OCI-LY3 (cell line): ENCODE measurements at regions not wholly inside any gene's neighbourhood (a gene's known extent, or its start where the extent isn't known, plus 50 kb on each side); places are given as distances from the start of the nearest gene placed in this dataset.

Source experiments
- H2AFZ ChIP-seq: fragments of 200-600, 300-600 bp; shearing (Covaris generic); 2 replicates; pipeline ENCODE4 v1.6.0; 2014; ENCODE audit warnings: antibody characterized with exemption, low read depth, low read length
- H3K27ac ChIP-seq: fragments of 200-600, 300-600 bp; sonication (generic); 2 replicates; pipeline ENCODE4 v1.5.1; 2014; ENCODE audit warnings: mild to moderate bottlenecking, low read length, moderate library complexity, mixed read lengths
- H3K27me3 ChIP-seq: fragments of 200-600, 300-600 bp; sonication (generic); 2 replicates; pipeline ENCODE4 v1.6.1; 2014; ENCODE audit warnings: low read depth, low read length, mixed read lengths
- H3K36me3 ChIP-seq: fragments of 200-600, 300-600 bp; sonication (generic); replicated peaks from 2 replicates; pipeline ENCODE3; 2014; ENCODE audit warnings: low read depth, low read length, mixed read lengths
- H3K4me1 ChIP-seq: fragments of 300-600, 200-600 bp; sonication (generic); 2 replicates; pipeline ENCODE4 v1.6.1; 2014; ENCODE audit warnings: low read length, mixed read lengths
- H3K4me2 ChIP-seq: fragments of 200-600, 300-600 bp; sonication (generic); 2 replicates; pipeline ENCODE4 v1.6.1; 2014; ENCODE audit warnings: low read length, mixed read lengths
- H3K4me3 ChIP-seq: fragments of 300-600, 200-600 bp; sonication (generic); 2 replicates; pipeline ENCODE4 v1.5.1; 2014; ENCODE audit warnings: antibody characterized with exemption, mild to moderate bottlenecking, low read length, moderate library complexity
- H3K79me2 ChIP-seq: fragments of 300-600, 200-600 bp; shearing (Covaris generic); 2 replicates; pipeline ENCODE4 v1.6.1; 2014; ENCODE audit warnings: mild to moderate bottlenecking, low read length, mixed read lengths
- H3K9ac ChIP-seq: fragments of 300-600, 200-600 bp; shearing (Covaris generic); 2 replicates; pipeline ENCODE4 v1.6.0; 2014; ENCODE audit warnings: mild to moderate bottlenecking, low read length, moderate library complexity
- H3K9me3 ChIP-seq: fragments of 200-600, 300-600 bp; shearing (Covaris generic); 2 replicates; pipeline ENCODE4 v1.6.1; 2014; ENCODE audit warnings: low read length, mixed read lengths; ENCODE audit not compliant: insufficient read depth
- H4K20me1 ChIP-seq: fragments of 200-600, 300-600 bp; sonication (generic); 2 replicates; pipeline ENCODE4 v1.6.1; 2016; ENCODE audit warnings: low read length, mixed read lengths; ENCODE audit not compliant: insufficient read depth
- EZH2phosphoT487 ChIP-seq: fragments of 200-600 bp; shearing (Covaris generic); IDR thresholded peaks from 2 replicates; pipeline ENCODE4 v1.6.1; 2018; ENCODE audit warnings: antibody characterized with exemption, mixed run types, low read depth
- TF ChIP-seq, protein P1 (sequence below): fragments of 200-600, 300-600 bp; sonication (generic); IDR thresholded peaks from 2 replicates; pipeline ENCODE4 v1.5.1; 2014; ENCODE audit warnings: antibody characterized with exemption, low read length, low read depth

DNA sequence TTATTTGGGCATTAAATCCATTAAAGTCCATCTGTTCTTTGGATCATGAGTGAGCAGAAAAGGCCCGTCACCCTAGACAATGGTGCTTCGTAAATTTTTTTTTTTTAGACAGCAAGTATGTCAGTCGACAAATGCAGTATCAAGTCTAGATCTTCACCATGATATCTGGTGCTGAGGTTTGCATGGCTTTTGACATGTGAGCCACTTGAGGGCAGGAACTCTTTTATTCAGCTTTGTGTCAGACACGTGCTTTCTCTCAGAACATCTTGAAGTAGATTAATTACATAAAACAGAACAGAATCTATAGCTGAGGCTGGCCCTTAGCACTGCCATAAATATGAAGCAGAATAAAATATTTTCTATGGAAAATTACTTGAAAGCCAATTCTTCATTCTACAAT is 62.9 kb upstream of the CARD18 start:
- H3K9me3 ChIP-seq = no peaks in the 10 kb centered on the region
- H2AFZ ChIP-seq = no peak overlapping the region
- H3K4me3 ChIP-seq = no peak overlapping the region
- H3K27me3 ChIP-seq = no peaks in the 10 kb centered on the region
- H3K4me2 ChIP-seq = no peak overlapping the region
- no peak overlapping the region for H3K9ac ChIP-seq
- H3K36me3 ChIP-seq = no peaks in the 10 kb centered on the region
- no peaks in the 10 kb centered on the region for H3K79me2 ChIP-seq
- no peak for TF ChIP-seq EZH2phosphoT487
- TF ChIP-seq, protein P1, sequence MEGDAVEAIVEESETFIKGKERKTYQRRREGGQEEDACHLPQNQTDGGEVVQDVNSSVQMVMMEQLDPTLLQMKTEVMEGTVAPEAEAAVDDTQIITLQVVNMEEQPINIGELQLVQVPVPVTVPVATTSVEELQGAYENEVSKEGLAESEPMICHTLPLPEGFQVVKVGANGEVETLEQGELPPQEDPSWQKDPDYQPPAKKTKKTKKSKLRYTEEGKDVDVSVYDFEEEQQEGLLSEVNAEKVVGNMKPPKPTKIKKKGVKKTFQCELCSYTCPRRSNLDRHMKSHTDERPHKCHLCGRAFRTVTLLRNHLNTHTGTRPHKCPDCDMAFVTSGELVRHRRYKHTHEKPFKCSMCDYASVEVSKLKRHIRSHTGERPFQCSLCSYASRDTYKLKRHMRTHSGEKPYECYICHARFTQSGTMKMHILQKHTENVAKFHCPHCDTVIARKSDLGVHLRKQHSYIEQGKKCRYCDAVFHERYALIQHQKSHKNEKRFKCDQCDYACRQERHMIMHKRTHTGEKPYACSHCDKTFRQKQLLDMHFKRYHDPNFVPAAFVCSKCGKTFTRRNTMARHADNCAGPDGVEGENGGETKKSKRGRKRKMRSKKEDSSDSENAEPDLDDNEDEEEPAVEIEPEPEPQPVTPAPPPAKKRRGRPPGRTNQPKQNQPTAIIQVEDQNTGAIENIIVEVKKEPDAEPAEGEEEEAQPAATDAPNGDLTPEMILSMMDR = no peak
- H3K27ac ChIP-seq = no peak overlapping the region
- no peaks in the 10 kb centered on the region for H4K20me1 ChIP-seq
- H3K4me1 ChIP-seq = peaks cover 9% of the 10 kb centered on the region

DNA sequence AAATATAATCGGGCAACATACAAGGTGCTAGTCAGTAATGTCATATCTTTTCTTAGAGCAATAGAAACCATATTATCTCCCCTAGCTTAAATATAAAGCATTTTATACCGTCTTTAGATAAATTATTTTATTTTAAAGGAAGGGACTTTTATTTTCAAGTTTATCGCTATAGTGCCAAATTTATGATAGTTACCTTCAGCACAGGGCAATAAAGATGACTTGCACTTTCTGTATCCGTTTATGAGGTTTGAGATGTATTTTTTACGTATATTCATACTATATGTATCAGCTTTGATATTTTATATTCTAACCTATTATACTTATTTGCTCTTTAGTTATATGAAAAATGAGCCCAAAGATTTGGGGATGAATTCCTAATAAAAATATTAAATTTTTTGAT is 61.6 kb upstream of the CARD18 start:
- TF ChIP-seq, protein P1 = no peak
- TF ChIP-seq EZH2phosphoT487 = no peak
- Histone ChIP-seq H3K9me3 (no peaks in the 10 kb centered on the region), H3K27ac (no peak overlapping the region), H3K27me3 (no peaks in the 10 kb centered on the region), H3K4me1 (peaks cover 7% of the 10 kb centered on the region; the same call in 1 of the 2 replicates), H3K36me3 (no peaks in the 10 kb centered on the region), H3K4me2 (no peak overlapping the region), H3K9ac (no peak overlapping the region), H3K79me2 (no peaks in the 10 kb centered on the region), H3K4me3 (no peak overlapping the region), H4K20me1 (no peaks in the 10 kb centered on the region), H2AFZ (no peak overlapping the region)

DNA sequence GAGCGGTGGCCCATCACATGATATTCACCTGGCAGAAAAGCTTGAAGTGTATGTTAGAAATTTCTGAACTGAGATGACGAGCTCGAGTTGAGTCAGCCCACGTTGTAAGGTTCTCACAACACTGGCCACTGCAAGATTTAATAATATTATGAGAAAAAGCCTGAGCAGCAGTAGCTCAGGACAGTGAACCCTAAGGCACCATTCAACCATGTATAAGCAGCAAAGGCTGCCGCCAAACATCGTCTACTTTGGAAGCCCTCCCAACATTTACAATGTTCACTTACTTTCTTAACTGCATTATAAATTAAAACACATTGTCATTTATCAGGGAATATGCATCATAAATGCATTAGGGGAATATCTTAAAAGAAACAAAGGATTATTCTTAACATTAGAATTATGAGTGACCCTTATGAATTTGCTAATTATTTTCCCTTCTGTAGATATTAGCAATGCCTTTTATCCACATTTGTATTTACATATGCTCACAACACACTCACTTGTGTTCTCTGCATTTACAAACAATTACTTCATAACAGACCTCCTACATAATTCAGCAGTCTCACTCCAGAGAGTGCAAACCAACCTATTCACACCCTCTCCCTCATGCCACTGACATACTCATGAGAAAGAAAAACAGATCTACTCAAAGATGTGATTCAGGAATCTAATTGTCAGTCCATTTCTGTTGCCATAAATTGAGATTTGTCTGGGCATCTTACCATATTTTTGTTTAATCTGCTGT is 57.7 kb upstream of the CARD18 start:
- H3K27me3 ChIP-seq = no peaks in the 10 kb centered on the region
- no peaks in the 10 kb centered on the region for H3K9me3 ChIP-seq
- TF ChIP-seq, protein P1 = no peak
- no peak for TF ChIP-seq EZH2phosphoT487
- no peak overlapping the region for H3K4me3 ChIP-seq
- no peak overlapping the region for H3K4me2 ChIP-seq
- H4K20me1 ChIP-seq = no peaks in the 10 kb centered on the region
- H3K27ac ChIP-seq = no peak overlapping the region
- peaks cover 7% of the 10 kb centered on the region for H3K4me1 ChIP-seq
- H3K79me2 ChIP-seq = no peaks in the 10 kb centered on the region
- H3K9ac ChIP-seq = no peak overlapping the region
- no peaks in the 10 kb centered on the region for H3K36me3 ChIP-seq
- H2AFZ ChIP-seq = no peak overlapping the region

DNA sequence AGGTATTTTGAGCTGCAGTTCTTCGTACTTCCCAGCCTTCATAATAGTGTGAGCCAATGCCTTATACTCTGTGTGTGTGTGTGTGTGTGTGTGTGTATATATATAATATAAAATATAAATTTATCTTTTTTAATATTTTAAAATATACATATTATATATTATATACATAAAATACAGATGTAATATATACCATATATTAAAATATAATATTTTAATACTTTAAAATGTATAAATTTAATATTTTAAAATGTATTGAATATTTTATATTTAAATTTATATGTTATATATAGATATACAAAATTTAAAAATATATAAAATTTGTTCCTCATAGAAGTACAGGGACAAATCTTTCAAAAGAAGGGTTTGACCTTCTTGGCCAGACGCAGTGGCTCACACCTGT is 53.7 kb upstream of the CARD18 start:
- no peak overlapping the region for H3K4me2 ChIP-seq
- TF ChIP-seq EZH2phosphoT487 = no peak
- TF ChIP-seq, protein P1 = no peak

More for the DNA sequence above, 53.7 kb upstream of the CARD18 start:
- no peaks in the 10 kb centered on the region for H3K79me2 ChIP-seq
- no peaks in the 10 kb centered on the region for H3K36me3 ChIP-seq
- H4K20me1 ChIP-seq = no peaks in the 10 kb centered on the region
- no peak overlapping the region for H3K9ac ChIP-seq
- H3K27ac ChIP-seq = no peak overlapping the region
- no peaks in the 10 kb centered on the region for H3K9me3 ChIP-seq
- no peak overlapping the region for H2AFZ ChIP-seq
- no peaks in the 10 kb centered on the region for H3K27me3 ChIP-seq
- peaks cover 14% of the 10 kb centered on the region for H3K4me1 ChIP-seq
- no peak overlapping the region for H3K4me3 ChIP-seq
